OCI-LY7 (cell line): ENCODE measurements at regions not wholly inside any gene's neighbourhood (a gene's known extent, or its start where the extent isn't known, plus 50 kb on each side); places are given as distances from the start of the nearest gene placed in this dataset.

Experiments
- BruUV-seq: library from RNA; stranded (reverse); fragments of 400-500 nt; replicated peaks from 2 replicates; lab custom pipeline; 2021; lab: Mats Ljungman, UMichigan
- CTCF ChIA-PET: fragments of 300-600 bp; sonication (Branson Sonifier 250); formaldehyde crosslinking; loops from one replicate; lab custom pipeline; 2022; ENCODE audit warnings: antibody characterized with exemption; ENCODE audit not compliant: unreplicated experiment; lab: Charles Lee
- POLR2A ChIA-PET: fragments of 300-600 bp; sonication (Branson Sonifier 250); formaldehyde crosslinking; loops from one replicate; lab custom pipeline; 2022; ENCODE audit warnings: antibody characterized with exemption; lab: Charles Lee
- DNase-seq: peaks from one replicate; pipeline ENCODE4 v3.0.0-alpha.2; 2015; ENCODE audit warnings: low spot score
- H2AFZ ChIP-seq: fragments of 200-600 bp; sonication (generic), shearing (Covaris generic); 2 replicates; pipeline ENCODE4 v1.6.1; 2014; ENCODE audit warnings: mild to moderate bottlenecking, antibody characterized with exemption, low read length, moderate library complexity
- H3K27ac ChIP-seq: fragments of 200-600 bp; sonication (generic); 2 replicates; pipeline ENCODE4 v1.5.1; 2014; ENCODE audit warnings: mixed run types, low read depth, mild to moderate bottlenecking, moderate library complexity, low read length, inconsistent platforms; ENCODE audit not compliant: poor library complexity, severe bottlenecking
- H3K36me3 ChIP-seq: fragments of 200-600 bp; sonication (generic); 2 replicates; pipeline ENCODE4 v1.6.1; 2014; ENCODE audit warnings: mild to moderate bottlenecking, antibody characterized with exemption, low read length, moderate library complexity, mixed read lengths; ENCODE audit not compliant: insufficient read depth
- H3K4me1 ChIP-seq: fragments of 200-600 bp; sonication (generic); 2 replicates; pipeline ENCODE4 v1.5.1; 2014; ENCODE audit warnings: mild to moderate bottlenecking, low read length; ENCODE audit not compliant: insufficient read depth, poor library complexity, severe bottlenecking
- H3K4me2 ChIP-seq: fragments of 200-600 bp; sonication (generic); 2 replicates; pipeline ENCODE4 v1.6.1; 2014; ENCODE audit warnings: mild to moderate bottlenecking, low read length
- H3K4me3 ChIP-seq: fragments of 200-600 bp; sonication (generic); 2 replicates; pipeline ENCODE4 v1.5.1; 2014; ENCODE audit warnings: mild to moderate bottlenecking, low read depth, low read length; ENCODE audit not compliant: poor library complexity, severe bottlenecking
- H3K79me2 ChIP-seq: fragments of 200-600 bp; sonication (generic); 2 replicates; pipeline ENCODE4 v1.6.1; 2016; ENCODE audit warnings: low read depth, mild to moderate bottlenecking, low read length, moderate library complexity, mixed read lengths; ENCODE audit not compliant: insufficient read depth
- H3K9me2 ChIP-seq: fragments of 200-600 bp; sonication (generic); 2 replicates; pipeline ENCODE4 v1.6.1; 2016; ENCODE audit warnings: mild to moderate bottlenecking, low read length, mixed read lengths; ENCODE audit not compliant: insufficient read depth
- H3K9me3 ChIP-seq: fragments of 200-600 bp; sonication (generic); 2 replicates; pipeline ENCODE4 v1.6.1; 2014; ENCODE audit warnings: mild to moderate bottlenecking, mixed run types, low read length, mixed read lengths
- H4K20me1 ChIP-seq: fragments of 200-600 bp; sonication (generic); 2 replicates; pipeline ENCODE4 v1.6.1; 2014; ENCODE audit warnings: mild to moderate bottlenecking, antibody characterized with exemption, low read length, moderate library complexity, mixed read lengths; ENCODE audit not compliant: insufficient read depth
- CTCF ChIP-seq: fragments of 200-600 bp; sonication (generic); conservative IDR thresholded peaks from 2 replicates; pipeline ENCODE4 v1.5.1; 2014; ENCODE audit warnings: mild to moderate bottlenecking, antibody characterized with exemption, low read length, moderate library complexity, mixed read lengths
- EZH2phosphoT487 ChIP-seq: fragments of 200-600 bp; sonication (generic); IDR thresholded peaks from 2 replicates; pipeline ENCODE4 v1.6.1; 2018; ENCODE audit warnings: low read depth, borderline replicate concordance, mild to moderate bottlenecking, mixed run types, antibody characterized with exemption, low read length, moderate library complexity, mixed read lengths
- intact Hi-C: fragments of 100-400 bp; cut with micrococcal nuclease; formaldehyde crosslinking; loops from one replicate; pipeline ENCODE4 v1.10.0; 2022; ENCODE audit not compliant: unreplicated experiment

GRCh38 chr17:73947281-73947965, 256.1 kb upstream of the RPL38 start:
- no peak for DNase-seq
- Histone ChIP-seq H4K20me1 (no peaks in the 10 kb centered on the region), H3K4me2 (no peak overlapping the region), H3K79me2 (no peaks in the 10 kb centered on the region), H3K9me2 (no peaks in the 10 kb centered on the region), H3K4me1 (no peaks in the 10 kb centered on the region), H3K36me3 (no peaks in the 10 kb centered on the region), H3K27ac (no peak overlapping the region), H3K9me3 (no peaks in the 10 kb centered on the region), H2AFZ (no peak overlapping the region), H3K4me3 (no peak overlapping the region)
- no TSS peak for BruUV-seq
- POLR2A ChIA-PET: no interaction called here
- intact Hi-C loops: no loop called here
- TF ChIP-seq CTCF: no peak
- TF ChIP-seq EZH2phosphoT487: no peak
- CTCF ChIA-PET: interaction anchor here (0.6 kb wide), 1 partner anchor 9 kb away, joined by 3 read pairs; no protein-coding TSS in a partner anchor

GRCh38 chr17:73947966-73948355, 255.5 kb upstream of the RPL38 start:
- no peaks in the 10 kb centered on the region for H3K36me3 ChIP-seq
- H3K4me2 ChIP-seq: no peak overlapping the region
- no peak overlapping the region for H3K27ac ChIP-seq
- ChIA-PET CTCF (no interaction called here), POLR2A (no interaction called here)
- TF ChIP-seq EZH2phosphoT487 (no peak), CTCF (no peak)
- intact Hi-C loops: no loop called here
- H3K9me3 ChIP-seq: no peaks in the 10 kb centered on the region
- H3K4me3 ChIP-seq: no peak overlapping the region
- H2AFZ ChIP-seq: no peak overlapping the region
- H3K4me1 ChIP-seq: no peaks in the 10 kb centered on the region
- H4K20me1 ChIP-seq: no peaks in the 10 kb centered on the region
- no peaks in the 10 kb centered on the region for H3K79me2 ChIP-seq
- no TSS peak for BruUV-seq
- DNase-seq: no peak
- no peaks in the 10 kb centered on the region for H3K9me2 ChIP-seq

GRCh38 chr17:73949903-73950592, 253.4 kb upstream of the RPL38 start:
- CTCF ChIA-PET: no interaction called here
- no peak for DNase-seq
- Histone ChIP-seq H2AFZ (no peak overlapping the region), H3K36me3 (no peaks in the 10 kb centered on the region), H3K4me3 (no peak overlapping the region), H3K4me2 (no peak overlapping the region), H3K79me2 (no peaks in the 10 kb centered on the region), H4K20me1 (no peaks in the 10 kb centered on the region), H3K27ac (no peak overlapping the region), H3K9me3 (no peaks in the 10 kb centered on the region), H3K4me1 (no peaks in the 10 kb centered on the region), H3K9me2 (no peaks in the 10 kb centered on the region)
- intact Hi-C loops: loop anchor here (10.0 kb wide), 1 partner anchor 125 kb away; no protein-coding TSS in a partner anchor
- BruUV-seq: no TSS peak
- TF ChIP-seq EZH2phosphoT487 (no peak), CTCF (no peak)
- POLR2A ChIA-PET: no interaction called here
